Dedifferentiated amniotic fluid mesenchymal stem cell (primary cell): ENCODE measurements at regions not wholly inside any gene's neighbourhood (a gene's known extent, or its start where the extent isn't known, plus 50 kb on each side); places are given as distances from the start of the nearest gene placed in this dataset.
"Not testable (repeated sequence)": the region's sequence is repeated elsewhere in the genome, so short reads cannot be mapped to it uniquely, and the experiment has no call there.

Experiments used
- DNase-seq: peaks from one replicate; pipeline ENCODE4 v3.0.0-alpha.2; 2016; ENCODE audit errors: extremely low spot score

GRCh38 chr5:115439042-115439441 lies 105.5 kb downstream of the FEM1C start:
- DNase-seq, result no peak

GRCh38 chr5:115435778-115436712 lies 108.5 kb downstream of the FEM1C start:
- no peak for DNase-seq

GRCh38 chr5:115435065-115435777 lies 109.4 kb downstream of the FEM1C start:
- DNase-seq, result no peak

GRCh38 chr5:115433918-115434317 lies 110.7 kb downstream of the FEM1C start:
- DNase-seq, result no peak

GRCh38 chr5:115432691-115433090 lies 111.9 kb downstream of the FEM1C start:
- no peak for DNase-seq

- DNase-seq, result no peak
Observed at GRCh38 chr5:115431116-115431515, 113.5 kb downstream of the FEM1C start.

- no peak for DNase-seq
Observed at GRCh38 chr5:115430374-115430773, 114.2 kb downstream of the FEM1C start.

GRCh38 chr5:115429345-115429940 lies 115.1 kb downstream of the FEM1C start:
- no peak for DNase-seq

GRCh38 chr5:115428676-115429075 lies 115.9 kb downstream of the FEM1C start:
- DNase-seq, result no peak

- DNase-seq, result no peak
Observed at GRCh38 chr5:115428248-115428647, 116.3 kb downstream of the FEM1C start.

- DNase-seq, result no peak
Observed at GRCh38 chr5:115424446-115424845, 120.1 kb downstream of the FEM1C start.

GRCh38 chr5:115424030-115424429 lies 120.5 kb downstream of the FEM1C start:
- no peak for DNase-seq

- no peak for DNase-seq
Observed at GRCh38 chr5:115423541-115423940, 121.0 kb downstream of the FEM1C start.

GRCh38 chr5:115423051-115423450 lies 121.5 kb downstream of the FEM1C start:
- DNase-seq, result no peak

- DNase-seq, result not testable (repeated sequence)
Observed at GRCh38 chr5:115420812-115421211, 123.8 kb downstream of the FEM1C start.

GRCh38 chr5:115419846-115420585 lies 123.6 kb upstream of the CCDC112 start:
- peak; percentile 81 for DNase-seq

GRCh38 chr5:115418788-115419187 lies 122.3 kb upstream of the CCDC112 start:
- DNase-seq, result no peak

- no peak for DNase-seq
Observed at GRCh38 chr5:115417076-115417475, 120.6 kb upstream of the CCDC112 start.

- DNase-seq, result no peak
Observed at GRCh38 chr5:115415143-115415491, 118.7 kb upstream of the CCDC112 start.

- DNase-seq, result peak; percentile 47
Observed at GRCh38 chr5:115414406-115415142, 118.1 kb upstream of the CCDC112 start.

GRCh38 chr5:115413651-115414050 lies 117.2 kb upstream of the CCDC112 start:
- no peak for DNase-seq
